ENCODE measurements at regions not wholly inside any gene's neighbourhood (a gene's known extent, or its start where the extent isn't known, plus 50 kb on each side); places are given as distances from the start of the nearest gene placed in this dataset.
"Not testable (repeated sequence)": the region's sequence is repeated elsewhere in the genome, so short reads cannot be mapped to it uniquely, and the experiment has no call there.

DNA sequence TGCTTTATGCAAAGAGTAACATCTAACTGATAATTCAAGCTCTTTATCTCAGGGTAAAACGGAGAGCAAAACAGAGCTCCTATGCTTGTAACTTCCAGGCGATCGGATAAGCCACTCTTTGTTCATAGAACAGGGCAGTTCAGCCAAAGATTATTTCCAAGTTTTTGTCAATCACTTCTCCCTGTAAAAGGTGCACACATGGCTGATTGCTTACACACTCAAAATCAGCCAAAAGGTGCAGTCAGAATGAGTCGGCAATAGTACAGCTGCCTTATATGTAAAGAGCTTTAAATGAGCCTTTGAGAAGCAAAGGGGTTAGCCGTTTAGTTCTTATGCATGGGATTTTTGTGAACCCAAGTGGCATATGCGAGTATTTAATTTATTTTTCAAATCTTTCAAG is 449.6 kb upstream of the POU3F2 start:
- no peak overlapping the region for H3K4me3 ChIP-seq (replicated peaks in 1 of 2; ENCODE audit: low read depth in 2 of 2, low read length in 2 of 2)
- TF ChIP-seq, protein P1, sequence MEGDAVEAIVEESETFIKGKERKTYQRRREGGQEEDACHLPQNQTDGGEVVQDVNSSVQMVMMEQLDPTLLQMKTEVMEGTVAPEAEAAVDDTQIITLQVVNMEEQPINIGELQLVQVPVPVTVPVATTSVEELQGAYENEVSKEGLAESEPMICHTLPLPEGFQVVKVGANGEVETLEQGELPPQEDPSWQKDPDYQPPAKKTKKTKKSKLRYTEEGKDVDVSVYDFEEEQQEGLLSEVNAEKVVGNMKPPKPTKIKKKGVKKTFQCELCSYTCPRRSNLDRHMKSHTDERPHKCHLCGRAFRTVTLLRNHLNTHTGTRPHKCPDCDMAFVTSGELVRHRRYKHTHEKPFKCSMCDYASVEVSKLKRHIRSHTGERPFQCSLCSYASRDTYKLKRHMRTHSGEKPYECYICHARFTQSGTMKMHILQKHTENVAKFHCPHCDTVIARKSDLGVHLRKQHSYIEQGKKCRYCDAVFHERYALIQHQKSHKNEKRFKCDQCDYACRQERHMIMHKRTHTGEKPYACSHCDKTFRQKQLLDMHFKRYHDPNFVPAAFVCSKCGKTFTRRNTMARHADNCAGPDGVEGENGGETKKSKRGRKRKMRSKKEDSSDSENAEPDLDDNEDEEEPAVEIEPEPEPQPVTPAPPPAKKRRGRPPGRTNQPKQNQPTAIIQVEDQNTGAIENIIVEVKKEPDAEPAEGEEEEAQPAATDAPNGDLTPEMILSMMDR (IDR thresholded peaks at IDR 0.05; ENCODE audit: low read depth, low read length): no peak
- DNase-seq (ENCODE audit: low read depth in 2 of 2): no peak

DNA sequence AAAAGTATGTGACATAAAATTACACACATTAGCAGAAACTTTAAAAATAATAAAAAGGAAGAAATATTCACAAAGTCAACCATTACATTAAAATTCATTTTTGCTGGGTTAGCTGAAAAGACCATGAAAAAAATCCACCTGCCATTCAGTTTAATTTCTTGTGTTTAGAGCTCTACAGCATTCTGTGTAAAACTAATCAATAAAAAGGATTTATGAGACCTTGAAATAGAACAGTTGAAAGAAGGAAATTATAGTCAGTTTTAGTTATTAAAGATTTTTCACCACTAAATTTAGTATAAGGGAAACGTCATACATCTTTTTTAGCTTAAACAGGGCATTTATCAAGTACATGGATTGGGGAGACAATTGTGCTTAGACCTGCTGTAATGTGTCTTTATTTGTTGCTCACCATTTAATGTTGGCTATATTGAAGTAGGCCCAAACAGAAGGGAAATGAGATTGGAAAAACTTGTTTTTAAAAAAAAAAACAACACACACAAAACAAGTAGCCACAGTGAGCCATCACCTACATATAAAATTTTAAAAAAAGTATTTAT is 438.7 kb upstream of the POU3F2 start:
- DNase-seq (ENCODE audit: low read depth in 2 of 2): no peak
- H3K4me3 ChIP-seq (replicated peaks in 1 of 2; ENCODE audit: low read depth in 2 of 2, low read length in 2 of 2): no peak overlapping the region
- TF ChIP-seq, protein P1 (IDR thresholded peaks at IDR 0.05; ENCODE audit: low read depth, low read length): no peak

DNA sequence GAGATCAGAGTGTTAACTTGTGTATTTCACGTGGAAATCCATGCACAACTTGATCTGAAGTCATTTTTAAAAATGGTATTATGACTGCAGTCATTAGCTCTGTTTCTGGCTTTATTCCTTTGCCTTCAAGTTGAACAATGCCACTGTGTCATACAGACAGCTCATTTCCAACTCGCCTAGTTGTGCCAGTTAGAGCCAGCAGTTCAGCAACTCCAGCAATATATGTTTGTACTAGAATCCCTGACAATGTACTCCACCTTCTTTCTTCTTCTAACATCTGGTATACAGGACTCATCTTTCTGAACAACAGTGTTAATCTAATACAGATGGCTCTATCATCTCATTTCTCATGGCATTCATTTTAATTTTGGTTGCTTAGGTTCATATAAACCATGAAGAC is 418.3 kb upstream of the POU3F2 start:
- TF ChIP-seq, protein P1 (IDR thresholded peaks at IDR 0.05; ENCODE audit: low read depth, low read length): no peak
- DNase-seq (ENCODE audit: low read depth in 2 of 2): no peak
- no peak overlapping the region for H3K4me3 ChIP-seq (replicated peaks in 1 of 2; ENCODE audit: low read depth in 2 of 2, low read length in 2 of 2)

DNA sequence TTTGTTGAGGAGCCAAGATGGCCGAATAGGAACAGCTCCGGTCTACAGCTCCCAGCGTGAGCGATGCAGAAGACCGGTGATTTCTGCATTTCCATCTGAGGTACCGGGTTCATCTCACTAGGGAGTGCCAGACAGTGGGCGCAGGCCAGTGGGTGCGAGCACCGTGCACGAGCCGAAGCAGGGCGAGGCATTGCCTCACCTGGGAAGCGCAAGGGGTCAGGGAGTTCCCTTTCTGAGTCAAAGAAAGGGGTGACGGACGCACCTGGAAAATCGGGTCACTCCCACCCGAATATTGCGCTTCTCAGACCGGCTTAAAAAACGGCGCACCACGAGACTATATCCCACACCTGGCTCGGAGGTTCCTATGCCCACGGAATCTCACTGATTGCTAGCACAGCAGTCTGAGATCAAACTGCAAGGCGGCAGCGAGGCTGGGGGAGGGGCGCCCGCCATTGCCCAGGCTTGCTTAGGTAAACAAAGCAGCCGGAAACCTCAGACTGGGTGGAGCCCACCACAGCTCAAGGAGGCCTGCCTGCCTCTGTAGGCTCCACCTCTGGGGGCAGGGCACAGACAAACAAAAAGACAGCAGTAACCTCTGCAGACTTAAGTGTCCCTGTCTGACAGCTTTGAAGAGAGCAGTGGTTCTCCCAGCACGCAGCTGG is 417.7 kb upstream of the POU3F2 start:
- not testable (repeated sequence) for H3K4me3 ChIP-seq (replicated peaks in 1 of 2; ENCODE audit: low read depth in 2 of 2, low read length in 2 of 2); DNase-seq (ENCODE audit: low read depth in 2 of 2)

DNA sequence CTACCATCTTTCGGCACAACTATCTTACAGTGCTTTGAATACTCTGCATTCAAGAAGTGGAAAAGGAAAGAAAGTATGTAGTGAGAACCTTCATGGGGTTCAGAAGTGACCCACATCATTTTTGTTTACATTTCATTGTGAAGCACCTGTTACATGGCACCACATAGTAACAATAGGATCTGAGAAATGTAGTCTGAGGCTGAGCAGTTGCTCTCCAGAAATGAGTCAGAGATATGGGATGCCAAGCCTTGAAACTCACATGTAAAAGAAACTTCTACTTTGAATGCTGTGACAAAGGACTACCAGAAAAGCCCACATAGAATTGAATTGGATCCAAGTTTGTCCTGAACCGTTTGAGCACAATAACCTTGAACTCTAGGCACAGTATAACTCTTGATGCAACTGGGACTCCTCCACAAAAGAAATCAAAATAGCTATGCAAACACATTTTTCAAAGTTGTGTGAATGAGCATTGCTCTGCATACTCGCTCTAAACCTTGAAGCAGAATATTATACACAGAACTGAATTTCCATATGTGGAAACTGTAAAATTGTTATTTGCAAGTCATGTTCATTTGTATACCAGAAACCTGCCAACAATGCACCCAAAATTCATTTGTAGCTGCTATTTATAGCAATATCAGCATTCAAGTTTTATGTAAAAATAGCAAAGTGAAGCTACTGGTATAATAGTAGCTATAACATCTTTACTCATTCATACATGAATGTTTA is 400.9 kb upstream of the POU3F2 start:
- TF ChIP-seq, protein P1 (IDR thresholded peaks at IDR 0.05; ENCODE audit: low read depth, low read length): no peak
- DNase-seq (ENCODE audit: low read depth in 2 of 2): no peak
- H3K4me3 ChIP-seq (replicated peaks in 1 of 2; ENCODE audit: low read depth in 2 of 2, low read length in 2 of 2): no peak overlapping the region

DNA sequence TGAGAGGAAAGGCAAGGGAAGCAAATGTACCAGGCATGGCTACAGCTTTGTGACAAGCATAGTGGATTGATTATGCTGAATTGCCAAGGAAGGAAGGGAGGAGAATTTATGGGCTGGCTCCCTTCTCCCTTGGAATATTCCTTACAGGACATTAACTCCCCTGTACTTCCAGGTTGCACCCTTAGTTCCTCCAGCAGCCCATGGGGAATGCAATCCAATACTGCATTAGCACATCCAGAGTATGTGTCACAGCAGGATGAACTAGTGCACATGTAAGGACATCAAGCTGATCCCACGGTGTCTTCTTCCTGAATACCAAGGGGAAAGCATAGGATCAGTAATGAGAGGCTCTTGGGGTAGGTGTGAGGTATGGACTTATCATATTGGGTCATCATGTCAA is 390.7 kb upstream of the POU3F2 start:
- no peak for DNase-seq (ENCODE audit: low read depth in 2 of 2)
- TF ChIP-seq, protein P1 (IDR thresholded peaks at IDR 0.05; ENCODE audit: low read depth, low read length): no peak
- no peak overlapping the region for H3K4me3 ChIP-seq (replicated peaks in 1 of 2; ENCODE audit: low read depth in 2 of 2, low read length in 2 of 2)

DNA sequence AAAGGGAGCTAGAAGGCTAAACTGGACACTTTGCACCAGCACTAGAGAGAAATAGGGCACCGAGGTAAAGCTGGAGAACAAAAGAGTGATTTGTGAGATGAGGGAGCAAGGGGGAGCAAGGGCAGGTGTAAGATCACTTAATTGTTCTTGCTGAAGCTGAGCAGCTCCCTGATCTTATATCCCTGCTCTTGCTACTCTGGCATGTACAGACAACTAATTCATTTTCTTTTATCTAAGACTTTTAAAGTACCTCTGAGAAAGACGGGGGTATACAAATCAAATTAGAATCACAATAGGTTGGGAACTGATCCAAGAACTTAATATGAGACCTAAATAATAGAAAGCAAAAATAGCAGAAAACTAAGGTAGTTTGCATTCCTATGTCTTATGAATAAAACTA is 381.7 kb upstream of the POU3F2 start:
- no peak overlapping the region for H3K4me3 ChIP-seq (replicated peaks in 1 of 2; ENCODE audit: low read depth in 2 of 2, low read length in 2 of 2)
- TF ChIP-seq, protein P1 (IDR thresholded peaks at IDR 0.05; ENCODE audit: low read depth, low read length): no peak
- DNase-seq (ENCODE audit: low read depth in 2 of 2): no peak
